WERI-Rb-1 (cell line): ENCODE measurements at regions not wholly inside any gene's neighbourhood (a gene's known extent, or its start where the extent isn't known, plus 50 kb on each side); places are given as distances from the start of the nearest gene placed in this dataset.

Experiments
- DNase-seq: peaks from one replicate; pipeline ENCODE4 v3.0.0-alpha.2; 2020
- H3K27ac ChIP-seq: fragments of 250-450 bp; sonication (Bioruptor Pico); 2 replicates; pipeline ENCODE4 v1.5.1; 2020; ENCODE audit warnings: mild to moderate bottlenecking, moderate library complexity
- H3K27me3 ChIP-seq: fragments of 250-450 bp; sonication (Bioruptor Pico); 2 replicates; pipeline ENCODE4 v1.5.1; 2021; ENCODE audit warnings: mild to moderate bottlenecking, low read depth, moderate library complexity; ENCODE audit not compliant: insufficient read depth, severe bottlenecking
- H3K36me3 ChIP-seq: fragments of 250-450 bp; sonication (Bioruptor Pico); 2 replicates; pipeline ENCODE4 v1.5.1; 2020; ENCODE audit warnings: mild to moderate bottlenecking, moderate library complexity
- H3K4me3 ChIP-seq: 2 replicates; pipeline ENCODE4 v1.5.1; 2011; ENCODE audit warnings: low read depth, mild to moderate bottlenecking, control low read depth, low read length
- H3K9me3 ChIP-seq: fragments of 250-450 bp; sonication (Bioruptor Pico); 2 replicates; pipeline ENCODE4 v1.5.1; 2021; ENCODE audit warnings: mild to moderate bottlenecking, moderate library complexity; ENCODE audit not compliant: severe bottlenecking
- CTCF ChIP-seq: IDR thresholded peaks from 2 replicates; pipeline ENCODE4 v1.5.1; 2011; ENCODE audit warnings: low read depth, mild to moderate bottlenecking, control low read depth, inconsistent platforms, low read length

- no peak for TF ChIP-seq CTCF
- Histone ChIP-seq H3K27ac (no peak overlapping the region), H3K9me3 (no peaks in the 10 kb centered on the region), H3K4me3 (no peak overlapping the region), H3K36me3 (no peaks in the 10 kb centered on the region), H3K27me3 (no peaks in the 10 kb centered on the region)
- DNase-seq = no peak
Observed at GRCh38 chr1:8118031-8118451, 91.9 kb upstream of the ERRFI1 start.

- H3K36me3 ChIP-seq = no peaks in the 10 kb centered on the region
- no peak for DNase-seq
- no peak for TF ChIP-seq CTCF
- H3K4me3 ChIP-seq = no peak overlapping the region
- H3K27ac ChIP-seq = no peak overlapping the region
- H3K9me3 ChIP-seq = no peaks in the 10 kb centered on the region
- H3K27me3 ChIP-seq = no peaks in the 10 kb centered on the region
Observed at GRCh38 chr1:8116894-8117264, 90.8 kb upstream of the ERRFI1 start.

- peaks cover 4% of the 10 kb centered on the region for H3K9me3 ChIP-seq
- TF ChIP-seq CTCF = no peak
- no peak overlapping the region for H3K27ac ChIP-seq
- no peak overlapping the region for H3K4me3 ChIP-seq
- H3K27me3 ChIP-seq = no peaks in the 10 kb centered on the region
- no peaks in the 10 kb centered on the region for H3K36me3 ChIP-seq
- DNase-seq = no peak
Observed at GRCh38 chr1:8115769-8116167, 89.7 kb upstream of the ERRFI1 start.

GRCh38 chr1:8115031-8115768 is 89.1 kb upstream of the ERRFI1 start:
- H3K36me3 ChIP-seq = no peaks in the 10 kb centered on the region
- no peak for TF ChIP-seq CTCF
- H3K27me3 ChIP-seq = no peaks in the 10 kb centered on the region
- no peak overlapping the region for H3K4me3 ChIP-seq
- no peak overlapping the region for H3K27ac ChIP-seq
- no peak for DNase-seq
- peaks cover 4% of the 10 kb centered on the region for H3K9me3 ChIP-seq

GRCh38 chr1:8113262-8114220 is 87.4 kb upstream of the ERRFI1 start:
- Histone ChIP-seq H3K4me3 (no peak overlapping the region), H3K9me3 (peaks cover 4% of the 10 kb centered on the region), H3K27ac (no peak overlapping the region; the same call in 1 of the 2 replicates), H3K36me3 (no peaks in the 10 kb centered on the region), H3K27me3 (no peaks in the 10 kb centered on the region)
- 0 out of 2 replicates have a peak, but pooled peaks have one; percentile 37 for TF ChIP-seq CTCF
- DNase-seq = peak; percentile 71
